ENCODE measurements at regions not wholly inside any gene's neighbourhood (a gene's known extent, or its start where the extent isn't known, plus 50 kb on each side); places are given as distances from the start of the nearest gene placed in this dataset.

DNA sequence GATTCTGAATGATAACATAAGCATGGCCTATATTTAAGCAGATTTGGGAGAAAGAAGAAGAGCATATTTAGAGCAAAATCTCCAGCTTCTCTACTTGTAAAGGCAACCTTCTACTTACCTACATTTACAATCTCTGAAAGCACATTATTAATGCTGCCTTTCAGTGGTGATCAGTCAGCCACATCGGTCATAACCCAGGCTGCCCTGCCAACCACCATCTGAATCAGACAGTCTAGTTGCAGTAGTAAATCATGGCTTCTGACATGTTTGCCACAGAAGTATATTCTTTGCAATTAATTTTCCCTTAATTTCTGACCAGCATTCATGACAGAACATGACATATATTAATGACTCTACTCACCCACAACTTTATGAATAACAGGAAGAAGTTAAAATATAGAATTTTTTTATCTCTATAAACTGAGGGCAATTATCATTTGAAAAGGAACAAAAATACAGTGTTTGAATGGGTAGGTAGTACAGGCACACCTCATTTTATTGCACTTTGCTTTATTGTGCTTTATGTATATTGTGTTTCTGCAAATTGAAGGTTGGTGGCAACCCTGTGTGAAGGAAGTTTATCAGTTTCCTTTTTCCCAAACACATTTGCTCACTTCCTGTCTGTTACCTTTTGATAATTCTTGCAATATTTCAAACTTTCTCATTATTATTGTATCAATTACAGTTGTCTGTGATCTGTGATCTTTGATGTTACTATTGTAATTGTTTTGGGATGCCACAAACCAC is 531.6 kb upstream of the CHAC2 start:
- Histone ChIP-seq H3K36me3 (ENCODE audit: control insufficient read depth in 1 of 2, insufficient read depth in 2 of 2, low read length in 2 of 2) (no peaks in the 10 kb centered on the region), H3K4me2 (ENCODE audit: low read length) (no peak overlapping the region), H4K12ac (ENCODE audit: low read depth, low read length) (no peak overlapping the region), H3K79me1 (ENCODE audit: low read length) (no peaks in the 10 kb centered on the region), H4K8ac (ENCODE audit: low read depth, low read length) (no peak overlapping the region), H2BK5ac (ENCODE audit: low read depth, low read length, poor library complexity) (no peak overlapping the region), H3K14ac (ENCODE audit: low read length) (no peak overlapping the region), H3K27me3 (ENCODE audit: insufficient read depth, low read length) (no peaks in the 10 kb centered on the region), H2AK5ac (ENCODE audit: low read length) (no peak overlapping the region), H3K4ac (ENCODE audit: low read depth, low read length) (no peak overlapping the region), H3K4me1 (ENCODE audit: control insufficient read depth in 1 of 2, insufficient read depth in 2 of 2, low read length in 2 of 2) (no peaks in the 10 kb centered on the region), H3K79me2 (ENCODE audit: control insufficient read depth, insufficient read depth, low read length, poor library complexity) (no peaks in the 10 kb centered on the region), H3K9ac (ENCODE audit: low read length) (no peak overlapping the region), H3K27ac (ENCODE audit: low read depth, low read length) (no peak overlapping the region), H3K4me3 (ENCODE audit: low read depth, low read length) (no peak overlapping the region), H2AFZ (ENCODE audit: insufficient read depth, low read length, poor library complexity) (no peak overlapping the region), H3K18ac (ENCODE audit: low read length) (no peak overlapping the region), H3K23ac (ENCODE audit: low read length) (no peak overlapping the region), H3K9me3 (ENCODE audit: insufficient read depth, low read depth, low read length) (no peaks in the 10 kb centered on the region), H4K91ac (ENCODE audit: low read depth, low read length) (no peak overlapping the region), H2BK12ac (ENCODE audit: low read length) (no peak overlapping the region), H2BK120ac (ENCODE audit: insufficient read depth, low read length, poor library complexity) (no peak overlapping the region)
- no CpG with 5 or more reads among the region's 1 CpG for WGBS (ENCODE audit: extremely low coverage, insufficient coverage, insufficient read length)
- DNase-seq, result no peak

DNA sequence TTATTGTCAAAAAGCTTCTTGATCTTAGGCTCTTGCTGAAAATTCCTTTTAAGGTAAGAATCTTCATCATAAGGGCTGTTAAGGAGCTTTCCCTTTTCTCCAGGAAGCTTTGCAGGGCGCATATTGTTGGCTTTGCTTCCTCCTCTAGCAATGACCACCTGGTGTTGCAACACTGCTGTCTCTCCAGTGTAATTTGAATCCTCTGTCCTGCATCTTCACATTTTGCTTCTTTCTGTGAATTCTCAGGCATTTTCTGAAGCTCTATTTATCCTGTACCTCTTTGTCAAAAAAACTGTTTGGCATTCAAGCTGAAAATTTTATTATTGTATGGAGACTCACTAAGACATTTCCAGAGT is 533.1 kb upstream of the CHAC2 start:
- Histone ChIP-seq H3K36me3 (ENCODE audit: control insufficient read depth in 1 of 2, insufficient read depth in 2 of 2, low read length in 2 of 2) (no peaks in the 10 kb centered on the region), H2BK120ac (ENCODE audit: insufficient read depth, low read length, poor library complexity) (no peak overlapping the region), H4K91ac (ENCODE audit: low read depth, low read length) (no peak overlapping the region), H3K9me3 (ENCODE audit: insufficient read depth, low read depth, low read length) (no peaks in the 10 kb centered on the region), H2BK5ac (ENCODE audit: low read depth, low read length, poor library complexity) (no peak overlapping the region), H3K27me3 (ENCODE audit: insufficient read depth, low read length) (no peaks in the 10 kb centered on the region), H4K12ac (ENCODE audit: low read depth, low read length) (no peak overlapping the region), H3K4me3 (ENCODE audit: low read depth, low read length) (no peak overlapping the region), H2AFZ (ENCODE audit: insufficient read depth, low read length, poor library complexity) (no peak overlapping the region), H3K18ac (ENCODE audit: low read length) (no peak overlapping the region), H3K4ac (ENCODE audit: low read depth, low read length) (no peak overlapping the region), H3K79me2 (ENCODE audit: control insufficient read depth, insufficient read depth, low read length, poor library complexity) (no peaks in the 10 kb centered on the region), H3K79me1 (ENCODE audit: low read length) (no peaks in the 10 kb centered on the region), H3K9ac (ENCODE audit: low read length) (no peak overlapping the region), H3K4me1 (ENCODE audit: control insufficient read depth in 1 of 2, insufficient read depth in 2 of 2, low read length in 2 of 2) (no peaks in the 10 kb centered on the region), H3K4me2 (ENCODE audit: low read length) (no peak overlapping the region), H3K23ac (ENCODE audit: low read length) (no peak overlapping the region), H4K8ac (ENCODE audit: low read depth, low read length) (no peak overlapping the region), H3K14ac (ENCODE audit: low read length) (no peak overlapping the region), H2AK5ac (ENCODE audit: low read length) (no peak overlapping the region), H3K27ac (ENCODE audit: low read depth, low read length) (no peak overlapping the region), H2BK12ac (ENCODE audit: low read length) (no peak overlapping the region)
- DNase-seq, result no peak
- no CpG with 5 or more reads among the region's 1 CpG for WGBS (ENCODE audit: extremely low coverage, insufficient coverage, insufficient read length)

DNA sequence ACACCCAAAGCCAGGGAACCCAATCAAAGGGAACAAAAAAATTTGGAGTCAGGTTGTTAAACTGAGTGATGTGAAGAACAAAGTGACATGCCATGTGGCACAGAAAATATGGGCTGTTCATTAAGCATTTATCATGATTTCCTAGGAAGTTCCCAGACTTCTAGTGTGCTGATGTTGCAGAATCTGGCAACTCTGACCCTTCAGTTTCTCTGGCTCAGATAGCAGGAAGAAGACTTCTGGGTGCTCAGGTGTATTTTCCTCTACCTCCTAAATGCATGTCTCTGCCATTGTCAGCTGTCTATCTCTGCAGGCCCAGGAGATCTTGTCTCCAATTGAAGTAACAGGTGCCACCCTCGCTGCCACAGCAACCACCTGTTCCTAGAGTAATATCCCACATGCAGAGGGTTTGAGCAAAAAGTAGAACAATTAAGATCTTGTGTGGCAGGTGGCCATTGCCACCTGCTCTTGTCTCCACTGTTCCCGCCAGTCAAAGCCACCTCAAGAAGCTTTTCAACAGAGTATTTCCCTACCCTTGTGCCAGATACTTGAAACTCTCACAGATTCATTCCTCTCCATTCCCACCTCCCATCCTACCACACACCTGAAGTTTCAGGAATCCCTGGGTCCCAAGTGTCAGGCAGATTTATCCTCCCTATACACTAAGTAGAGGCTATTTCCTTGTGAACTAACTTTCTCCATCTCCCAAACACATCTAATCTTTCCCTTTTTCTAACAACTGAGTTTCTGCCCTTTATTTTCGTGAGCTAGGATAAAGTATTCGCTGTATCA is 533.7 kb upstream of the CHAC2 start:
- Histone ChIP-seq H3K79me2 (ENCODE audit: control insufficient read depth, insufficient read depth, low read length, poor library complexity) (no peaks in the 10 kb centered on the region), H2BK5ac (ENCODE audit: low read depth, low read length, poor library complexity) (no peak overlapping the region), H2BK12ac (ENCODE audit: low read length) (no peak overlapping the region), H3K4me1 (ENCODE audit: control insufficient read depth in 1 of 2, insufficient read depth in 2 of 2, low read length in 2 of 2) (no peaks in the 10 kb centered on the region), H2AFZ (ENCODE audit: insufficient read depth, low read length, poor library complexity) (no peak overlapping the region), H3K4ac (ENCODE audit: low read depth, low read length) (no peak overlapping the region), H4K12ac (ENCODE audit: low read depth, low read length) (no peak overlapping the region), H4K91ac (ENCODE audit: low read depth, low read length) (no peak overlapping the region), H3K36me3 (ENCODE audit: control insufficient read depth in 1 of 2, insufficient read depth in 2 of 2, low read length in 2 of 2) (no peaks in the 10 kb centered on the region), H3K4me2 (ENCODE audit: low read length) (no peak overlapping the region), H2AK5ac (ENCODE audit: low read length) (no peak overlapping the region), H3K9ac (ENCODE audit: low read length) (no peak overlapping the region), H3K27ac (ENCODE audit: low read depth, low read length) (no peak overlapping the region), H3K79me1 (ENCODE audit: low read length) (no peaks in the 10 kb centered on the region), H3K23ac (ENCODE audit: low read length) (no peak overlapping the region), H4K8ac (ENCODE audit: low read depth, low read length) (no peak overlapping the region), H3K18ac (ENCODE audit: low read length) (no peak overlapping the region), H3K14ac (ENCODE audit: low read length) (no peak overlapping the region), H3K27me3 (ENCODE audit: insufficient read depth, low read length) (no peaks in the 10 kb centered on the region), H2BK120ac (ENCODE audit: insufficient read depth, low read length, poor library complexity) (no peak overlapping the region), H3K4me3 (ENCODE audit: low read depth, low read length) (no peak overlapping the region), H3K9me3 (ENCODE audit: insufficient read depth, low read depth, low read length) (no peaks in the 10 kb centered on the region)
- no peak for DNase-seq
- WGBS (ENCODE audit: extremely low coverage, insufficient coverage, insufficient read length), result no CpG with 5 or more reads among the region's 4 CpGs

DNA sequence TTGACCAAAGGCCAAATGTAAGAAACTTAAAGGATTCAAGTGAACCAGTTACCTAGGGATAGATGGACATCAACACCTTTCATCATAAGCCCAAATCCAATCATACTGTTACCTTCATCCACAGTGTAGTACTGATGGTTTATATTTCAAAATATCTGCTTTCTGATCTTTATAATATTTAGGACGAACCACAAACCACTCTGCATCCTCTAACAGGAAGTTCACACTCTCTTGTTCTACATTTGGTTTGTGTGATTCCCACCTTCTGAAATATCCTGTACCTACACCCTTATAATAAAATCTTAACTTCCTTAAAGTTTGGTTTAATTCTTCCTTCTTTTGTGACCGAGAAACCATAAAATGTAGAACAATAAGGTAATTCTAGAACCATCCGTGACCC is 535.7 kb upstream of the CHAC2 start:
- Histone ChIP-seq H3K79me2 (ENCODE audit: control insufficient read depth, insufficient read depth, low read length, poor library complexity) (no peaks in the 10 kb centered on the region), H3K23ac (ENCODE audit: low read length) (no peak overlapping the region), H2BK5ac (ENCODE audit: low read depth, low read length, poor library complexity) (no peak overlapping the region), H3K14ac (ENCODE audit: low read length) (no peak overlapping the region), H3K27me3 (ENCODE audit: insufficient read depth, low read length) (no peaks in the 10 kb centered on the region), H3K9me3 (ENCODE audit: insufficient read depth, low read depth, low read length) (no peaks in the 10 kb centered on the region), H3K4me3 (ENCODE audit: low read depth, low read length) (no peak overlapping the region), H3K9ac (ENCODE audit: low read length) (no peak overlapping the region), H2BK120ac (ENCODE audit: insufficient read depth, low read length, poor library complexity) (no peak overlapping the region), H3K79me1 (ENCODE audit: low read length) (no peaks in the 10 kb centered on the region), H4K8ac (ENCODE audit: low read depth, low read length) (no peak overlapping the region), H3K4me1 (ENCODE audit: control insufficient read depth in 1 of 2, insufficient read depth in 2 of 2, low read length in 2 of 2) (no peaks in the 10 kb centered on the region), H2BK12ac (ENCODE audit: low read length) (no peak overlapping the region), H4K12ac (ENCODE audit: low read depth, low read length) (no peak overlapping the region), H3K18ac (ENCODE audit: low read length) (no peak overlapping the region), H2AK5ac (ENCODE audit: low read length) (no peak overlapping the region), H3K4ac (ENCODE audit: low read depth, low read length) (no peak overlapping the region), H3K36me3 (ENCODE audit: control insufficient read depth in 1 of 2, insufficient read depth in 2 of 2, low read length in 2 of 2) (no peaks in the 10 kb centered on the region), H3K27ac (ENCODE audit: low read depth, low read length) (no peak overlapping the region), H3K4me2 (ENCODE audit: low read length) (no peak overlapping the region), H4K91ac (ENCODE audit: low read depth, low read length) (no peak overlapping the region), H2AFZ (ENCODE audit: insufficient read depth, low read length, poor library complexity) (no peak overlapping the region)
- WGBS (ENCODE audit: extremely low coverage, insufficient coverage, insufficient read length), result no CpG with 5 or more reads among the region's 3 CpGs
- DNase-seq, result no peak

Data from trophoblast cell (in vitro differentiated cells and primary cell).